ENCODE measurements at regions not wholly inside any gene's neighbourhood (a gene's known extent, or its start where the extent isn't known, plus 50 kb on each side); places are given as distances from the start of the nearest gene placed in this dataset.

DNA sequence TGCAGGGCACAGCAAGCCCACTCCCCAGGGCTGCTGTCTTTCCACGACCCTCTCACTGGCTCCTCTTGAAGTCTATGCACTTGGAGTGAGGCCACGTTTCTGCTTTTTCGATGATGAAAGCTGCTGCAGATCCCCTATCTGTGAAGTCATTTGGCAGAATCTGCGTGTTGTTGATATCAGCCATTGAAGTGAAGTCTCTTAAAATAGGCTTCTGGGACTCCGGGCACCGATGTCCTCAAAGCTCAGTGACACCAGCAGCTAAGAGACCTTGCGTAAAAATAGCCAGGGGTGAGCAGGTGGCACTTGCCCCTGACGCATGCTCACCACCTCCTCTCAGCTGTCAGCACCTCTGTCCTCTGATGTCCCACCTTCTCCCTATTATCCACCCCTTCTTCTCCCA is 89.4 kb upstream of the FHL2 start:
- H3K4me1 ChIP-seq: no peaks in the 10 kb centered on the region
- H3K4me2 ChIP-seq: no peak overlapping the region
- TF ChIP-seq EZH2 (IDR thresholded peaks at IDR 0.05) (no peak), EZH2phosphoT487 (IDR thresholded peaks at IDR 0.05) (no peak)
- TF ChIP-seq, protein P1, sequence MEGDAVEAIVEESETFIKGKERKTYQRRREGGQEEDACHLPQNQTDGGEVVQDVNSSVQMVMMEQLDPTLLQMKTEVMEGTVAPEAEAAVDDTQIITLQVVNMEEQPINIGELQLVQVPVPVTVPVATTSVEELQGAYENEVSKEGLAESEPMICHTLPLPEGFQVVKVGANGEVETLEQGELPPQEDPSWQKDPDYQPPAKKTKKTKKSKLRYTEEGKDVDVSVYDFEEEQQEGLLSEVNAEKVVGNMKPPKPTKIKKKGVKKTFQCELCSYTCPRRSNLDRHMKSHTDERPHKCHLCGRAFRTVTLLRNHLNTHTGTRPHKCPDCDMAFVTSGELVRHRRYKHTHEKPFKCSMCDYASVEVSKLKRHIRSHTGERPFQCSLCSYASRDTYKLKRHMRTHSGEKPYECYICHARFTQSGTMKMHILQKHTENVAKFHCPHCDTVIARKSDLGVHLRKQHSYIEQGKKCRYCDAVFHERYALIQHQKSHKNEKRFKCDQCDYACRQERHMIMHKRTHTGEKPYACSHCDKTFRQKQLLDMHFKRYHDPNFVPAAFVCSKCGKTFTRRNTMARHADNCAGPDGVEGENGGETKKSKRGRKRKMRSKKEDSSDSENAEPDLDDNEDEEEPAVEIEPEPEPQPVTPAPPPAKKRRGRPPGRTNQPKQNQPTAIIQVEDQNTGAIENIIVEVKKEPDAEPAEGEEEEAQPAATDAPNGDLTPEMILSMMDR (IDR thresholded peaks at IDR 0.05): no peak
- Mint-ChIP-seq H3K4me1 (peaks cover 8% of the 10 kb centered on the region), H3K27ac (peak overlapping the region; percentile 72), H3K9me3 (peaks cover 26% of the 10 kb centered on the region), H3K4me3 (no peak overlapping the region), H3K36me3 (no peaks in the 10 kb centered on the region), H3K27me3 (ENCODE audit: insufficient read depth, low read depth) (no peaks in the 10 kb centered on the region)
- no peak overlapping the region for H2AFZ ChIP-seq (replicated peaks)
- H3K9me3 ChIP-seq (ENCODE audit: low read depth): no peaks in the 10 kb centered on the region
- no peak overlapping the region for H3K27ac ChIP-seq
- no peaks in the 10 kb centered on the region for H4K20me1 ChIP-seq (ENCODE audit: low read depth)
- no peaks in the 10 kb centered on the region for H3K27me3 ChIP-seq
- no peaks in the 10 kb centered on the region for H3K36me3 ChIP-seq
- DNase-seq (ENCODE audit: low spot score): no peak
- H3K4me3 ChIP-seq: no peak overlapping the region
- no peak overlapping the region for H3K9ac ChIP-seq
- H3K79me2 ChIP-seq (ENCODE audit: low read depth): no peaks in the 10 kb centered on the region
- H3F3A ChIP-seq (ENCODE audit: low read depth): no peaks in the 10 kb centered on the region

DNA sequence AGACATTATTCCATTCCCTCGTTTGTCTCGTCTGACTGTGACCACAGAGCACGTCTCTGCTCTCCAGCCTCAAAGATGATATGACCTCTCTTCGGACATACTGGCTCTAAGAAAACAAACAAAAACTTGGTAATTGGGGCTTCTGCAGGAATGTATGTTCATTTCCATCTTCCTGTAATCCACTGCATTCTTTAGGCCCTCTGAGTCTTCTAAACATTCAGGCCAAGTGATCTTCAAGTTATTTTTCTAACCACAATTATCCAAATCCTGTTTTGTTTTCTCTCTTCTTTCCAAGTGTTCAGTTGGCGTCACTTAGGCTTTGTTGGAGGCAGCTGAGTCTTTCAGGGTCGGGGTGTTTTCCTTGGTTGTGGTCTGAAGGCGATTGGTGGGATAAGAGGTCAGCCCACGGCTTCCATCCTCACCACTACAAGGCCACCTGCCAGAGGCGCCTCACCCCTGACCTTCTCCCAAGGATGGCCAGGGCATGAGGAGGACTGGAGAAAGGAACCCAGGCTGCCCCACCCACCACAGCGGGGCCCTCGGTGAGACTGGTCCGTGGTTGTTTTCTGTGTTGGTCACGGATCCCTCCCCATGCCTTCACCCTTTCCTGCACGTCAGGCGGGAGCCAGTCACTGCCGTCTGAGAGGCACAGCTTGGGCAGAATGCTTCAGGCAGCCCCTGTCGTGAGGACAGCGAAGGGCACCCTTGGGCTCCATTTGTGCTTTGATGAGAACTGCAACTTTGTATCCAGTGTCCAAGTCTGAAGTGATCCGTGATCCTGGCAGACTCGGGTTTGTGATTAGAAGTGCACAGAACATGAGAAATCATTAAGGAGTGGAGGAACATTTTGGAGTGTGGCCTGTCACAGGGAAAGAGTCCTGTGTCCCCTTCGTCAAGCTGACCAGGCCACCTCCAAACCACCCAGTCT is 88.6 kb upstream of the FHL2 start:
- Mint-ChIP-seq H3K4me3 (no peak overlapping the region), H3K27ac (no peak overlapping the region), H3K9me3 (peaks cover 22% of the 10 kb centered on the region), H3K27me3 (ENCODE audit: insufficient read depth, low read depth) (no peaks in the 10 kb centered on the region), H3K36me3 (no peaks in the 10 kb centered on the region), H3K4me1 (peaks cover 8% of the 10 kb centered on the region)
- DNase-seq (ENCODE audit: low spot score): no peak
- Histone ChIP-seq H4K20me1 (ENCODE audit: low read depth) (no peaks in the 10 kb centered on the region), H2AFZ (replicated peaks) (no peak overlapping the region), H3K4me1 (no peaks in the 10 kb centered on the region), H3K4me2 (no peak overlapping the region), H3K9ac (no peak overlapping the region), H3K36me3 (no peaks in the 10 kb centered on the region), H3K4me3 (no peak overlapping the region), H3K79me2 (ENCODE audit: low read depth) (no peaks in the 10 kb centered on the region), H3K27ac (no peak overlapping the region), H3K27me3 (no peaks in the 10 kb centered on the region), H3F3A (ENCODE audit: low read depth) (no peaks in the 10 kb centered on the region), H3K9me3 (ENCODE audit: low read depth) (no peaks in the 10 kb centered on the region)
- TF ChIP-seq EZH2phosphoT487 (IDR thresholded peaks at IDR 0.05): no peak
- TF ChIP-seq, protein P1 (IDR thresholded peaks at IDR 0.05): no peak

DNA sequence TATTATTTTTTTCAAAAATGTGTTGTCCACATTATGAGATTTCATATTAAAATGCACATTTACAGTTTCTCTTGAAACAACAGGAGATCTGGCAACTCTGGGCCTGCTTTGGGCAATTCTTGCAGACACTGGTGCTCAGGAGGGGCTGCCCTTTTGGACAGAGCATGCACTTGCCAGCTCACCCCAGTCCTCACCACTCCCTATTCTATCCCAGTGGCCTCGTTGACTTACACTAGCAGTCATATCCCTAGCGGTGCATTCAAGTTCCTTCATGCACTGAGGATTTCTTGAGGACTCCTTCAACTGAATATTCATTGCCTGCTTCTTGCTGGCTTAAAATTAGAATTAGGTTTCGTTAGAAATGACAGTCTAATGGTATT is 87.9 kb upstream of the FHL2 start:
- no peak overlapping the region for H3K27ac ChIP-seq
- no peaks in the 10 kb centered on the region for H3K27me3 ChIP-seq
- Mint-ChIP-seq H3K4me3 (no peak overlapping the region), H3K27me3 (ENCODE audit: insufficient read depth, low read depth) (no peaks in the 10 kb centered on the region), H3K4me1 (peaks cover 8% of the 10 kb centered on the region), H3K36me3 (no peaks in the 10 kb centered on the region), H3K9me3 (peaks cover 19% of the 10 kb centered on the region), H3K27ac (no peak overlapping the region)
- TF ChIP-seq, protein P1 (IDR thresholded peaks at IDR 0.05): no peak
- TF ChIP-seq EZH2 (IDR thresholded peaks at IDR 0.05) (no peak), EZH2phosphoT487 (IDR thresholded peaks at IDR 0.05) (no peak)
- no peaks in the 10 kb centered on the region for H4K20me1 ChIP-seq (ENCODE audit: low read depth)
- H3K4me1 ChIP-seq: no peaks in the 10 kb centered on the region
- H3K4me2 ChIP-seq: no peak overlapping the region
- no peaks in the 10 kb centered on the region for H3K36me3 ChIP-seq
- no peaks in the 10 kb centered on the region for H3K9me3 ChIP-seq (ENCODE audit: low read depth)
- no peak for DNase-seq (ENCODE audit: low spot score)
- H3K9ac ChIP-seq: no peak overlapping the region
- no peaks in the 10 kb centered on the region for H3K79me2 ChIP-seq (ENCODE audit: low read depth)
- no peak overlapping the region for H2AFZ ChIP-seq (replicated peaks)
- no peak overlapping the region for H3K4me3 ChIP-seq
- no peaks in the 10 kb centered on the region for H3F3A ChIP-seq (ENCODE audit: low read depth)
